ENCODE measurements at regions not wholly inside any gene's neighbourhood (a gene's known extent, or its start where the extent isn't known, plus 50 kb on each side); places are given as distances from the start of the nearest gene placed in this dataset.

- no peaks in the 10 kb centered on the region for H4K20me1 ChIP-seq (ENCODE audit: insufficient read depth)
- H3K79me2 ChIP-seq (replicated peaks; ENCODE audit: insufficient read depth, low read length): no peaks in the 10 kb centered on the region
- peaks cover 3% of the 10 kb centered on the region for H3F3A ChIP-seq (ENCODE audit: insufficient read depth, low read length, poor library complexity, severe bottlenecking)
- no peaks in the 10 kb centered on the region for H3K9me3 ChIP-seq (ENCODE audit: low read length)
- no peaks in the 10 kb centered on the region for H3K9me2 ChIP-seq (ENCODE audit: insufficient read depth, low read length)
- H3K4me2 ChIP-seq (ENCODE audit: low read length): no peak overlapping the region
- H3K9ac ChIP-seq (ENCODE audit: low read length): no peak overlapping the region
- no peak for TF ChIP-seq POLR2AphosphoS5 (IDR thresholded peaks at IDR 0.05)
- no peak for TF ChIP-seq REST (IDR thresholded peaks at IDR 0.05; ENCODE audit: borderline replicate concordance)
- TF ChIP-seq EP300 (conservative IDR thresholded peaks at IDR 0.05; ENCODE audit: poor library complexity, severe bottlenecking): no peak
- no peak for TF ChIP-seq MXI1 (conservative IDR thresholded peaks at IDR 0.05; ENCODE audit: poor library complexity, severe bottlenecking)
- no peak for TF ChIP-seq CTCF (IDR thresholded peaks at IDR 0.05; ENCODE audit: poor library complexity, severe bottlenecking)
- TF ChIP-seq SMC3 (conservative IDR thresholded peaks at IDR 0.05; ENCODE audit: poor library complexity): no peak
- TF ChIP-seq RAD21 (conservative IDR thresholded peaks at IDR 0.05): no peak
- no peak for TF ChIP-seq EZH2 (IDR thresholded peaks at IDR 0.05; ENCODE audit: borderline replicate concordance, insufficient read depth, low read length, poor library complexity, severe bottlenecking)
- TF ChIP-seq TAF1 (IDR thresholded peaks at IDR 0.05; ENCODE audit: low read depth): no peak
- no peak overlapping the region for H3K4me3 ChIP-seq (ENCODE audit: low read length)
- no peak overlapping the region for H3K27ac ChIP-seq (ENCODE audit: low read length)
- H3K36me3 ChIP-seq (ENCODE audit: insufficient read depth, low read length): no peaks in the 10 kb centered on the region
- H2AFZ ChIP-seq (ENCODE audit: low read depth, low read length): no peak overlapping the region
- H3K27me3 ChIP-seq (ENCODE audit: insufficient read depth, low read depth, low read length): no peaks in the 10 kb centered on the region
Observed at GRCh38 chr12:97300891-97301290, 161.7 kb upstream of the RMST start.

GRCh38 chr12:97301576-97301975, 161.0 kb upstream of the RMST start:
- no peaks in the 10 kb centered on the region for H4K20me1 ChIP-seq (ENCODE audit: insufficient read depth)
- H3K4me2 ChIP-seq (ENCODE audit: low read length): no peak overlapping the region
- H3K27ac ChIP-seq (ENCODE audit: low read length): no peak overlapping the region
- no peaks in the 10 kb centered on the region for H3K27me3 ChIP-seq (ENCODE audit: insufficient read depth, low read depth, low read length)
- no peaks in the 10 kb centered on the region for H3K79me2 ChIP-seq (replicated peaks; ENCODE audit: insufficient read depth, low read length)
- no peaks in the 10 kb centered on the region for H3K36me3 ChIP-seq (ENCODE audit: insufficient read depth, low read length)
- H2AFZ ChIP-seq (ENCODE audit: low read depth, low read length): no peak overlapping the region
- no peak overlapping the region for H3K4me3 ChIP-seq (ENCODE audit: low read length)
- H3K9me2 ChIP-seq (ENCODE audit: insufficient read depth, low read length): no peaks in the 10 kb centered on the region
- TF ChIP-seq EP300 (conservative IDR thresholded peaks at IDR 0.05; ENCODE audit: poor library complexity, severe bottlenecking) (no peak), EZH2 (IDR thresholded peaks at IDR 0.05; ENCODE audit: borderline replicate concordance, insufficient read depth, low read length, poor library complexity, severe bottlenecking) (no peak), POLR2AphosphoS5 (IDR thresholded peaks at IDR 0.05) (no peak), TAF1 (IDR thresholded peaks at IDR 0.05; ENCODE audit: low read depth) (no peak), REST (IDR thresholded peaks at IDR 0.05; ENCODE audit: borderline replicate concordance) (no peak), CTCF (IDR thresholded peaks at IDR 0.05; ENCODE audit: poor library complexity, severe bottlenecking) (no peak), MXI1 (conservative IDR thresholded peaks at IDR 0.05; ENCODE audit: poor library complexity, severe bottlenecking) (no peak), RAD21 (conservative IDR thresholded peaks at IDR 0.05) (no peak), SMC3 (conservative IDR thresholded peaks at IDR 0.05; ENCODE audit: poor library complexity) (no peak)
- H3K9me3 ChIP-seq (ENCODE audit: low read length): no peaks in the 10 kb centered on the region
- peaks cover 3% of the 10 kb centered on the region for H3F3A ChIP-seq (ENCODE audit: insufficient read depth, low read length, poor library complexity, severe bottlenecking)
- H3K9ac ChIP-seq (ENCODE audit: low read length): no peak overlapping the region

All from neural cell (in vitro differentiated cells).